ENCODE measurements at regions not wholly inside any gene's neighbourhood (a gene's known extent, or its start where the extent isn't known, plus 50 kb on each side); places are given as distances from the start of the nearest gene placed in this dataset.
"Not testable (repeated sequence)": the region's sequence is repeated elsewhere in the genome, so short reads cannot be mapped to it uniquely, and the experiment has no call there.

DNA sequence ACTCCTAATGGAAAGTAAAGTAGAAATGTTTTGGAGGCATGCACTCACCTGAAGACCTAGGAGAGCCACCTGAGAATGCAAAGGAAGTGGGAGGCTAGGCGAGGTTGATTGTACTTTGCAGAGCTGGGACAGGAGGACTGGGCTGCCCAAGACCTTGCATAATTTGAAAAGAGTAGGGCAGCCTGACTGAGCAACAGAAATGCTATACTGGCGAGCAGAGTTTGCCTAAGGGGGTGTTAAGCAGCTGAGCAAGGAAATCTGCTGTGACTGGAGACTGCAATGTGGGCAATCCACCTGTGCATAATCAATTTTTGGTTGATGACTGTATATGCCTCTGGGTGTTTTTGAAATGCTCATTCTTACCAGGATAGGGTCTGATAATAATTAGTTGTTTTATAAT lies 834.1 kb downstream of the TRHDE start:
- in situ Hi-C loops (cut with HindIII; ENCODE audit: low pct_unique_long_range_greater_than_20kb, low sequenced_read_pairs) = no loop called here
- TF ChIP-seq JUND (IDR thresholded peaks at IDR 0.05; ENCODE audit: low read depth) = no peak
- DNase-seq (ENCODE audit: low read depth in 1 of 2, low spot score in 1 of 2) = peak in 1 of 2 experiments; percentile 10

DNA sequence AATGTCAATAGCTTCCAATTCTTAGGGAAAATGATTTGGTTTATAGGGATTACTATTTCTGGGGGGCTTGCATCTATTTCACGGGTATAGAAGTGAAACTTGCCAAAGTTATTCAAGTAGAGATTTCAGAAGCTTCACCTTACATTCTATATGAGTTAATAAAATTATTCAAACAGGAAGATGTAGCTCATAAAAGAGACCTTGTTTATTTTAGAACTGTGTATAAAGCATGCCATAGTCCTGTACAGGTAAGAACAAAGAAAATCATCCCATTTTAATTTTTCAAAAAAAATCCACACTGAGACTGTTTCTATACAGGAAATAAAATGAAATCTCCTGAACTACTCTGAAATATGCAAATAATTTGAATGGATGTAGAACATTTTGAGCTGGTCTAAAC lies 834.7 kb downstream of the TRHDE start:
- in situ Hi-C loops (cut with HindIII; ENCODE audit: low pct_unique_long_range_greater_than_20kb, low sequenced_read_pairs) = no loop called here
- no peak for DNase-seq (ENCODE audit: low read depth in 1 of 2, low spot score in 1 of 2)
- no peak for TF ChIP-seq JUND (IDR thresholded peaks at IDR 0.05; ENCODE audit: low read depth)

DNA sequence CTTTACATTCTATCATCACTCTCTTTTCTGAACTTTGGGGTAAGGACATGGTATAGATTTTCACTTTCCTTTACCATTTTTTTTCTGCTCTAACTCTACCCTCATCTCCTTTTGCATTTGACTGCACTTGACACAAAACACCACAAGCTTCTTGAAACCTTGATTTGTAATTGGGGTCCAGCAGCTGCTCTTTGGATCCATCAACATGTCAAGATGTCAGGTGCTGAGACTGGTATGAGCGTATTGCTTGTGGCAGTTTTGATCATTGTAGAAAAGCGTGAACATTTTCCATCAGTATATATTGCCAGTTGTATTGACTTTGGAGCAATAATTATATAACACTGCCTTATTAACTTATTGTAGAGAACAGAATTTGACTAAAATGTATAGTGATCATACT lies 838.6 kb downstream of the TRHDE start:
- DNase-seq (ENCODE audit: low read depth in 1 of 2, low spot score in 1 of 2) = no peak
- in situ Hi-C loops (cut with HindIII; ENCODE audit: low pct_unique_long_range_greater_than_20kb, low sequenced_read_pairs) = no loop called here
- no peak for TF ChIP-seq JUND (IDR thresholded peaks at IDR 0.05; ENCODE audit: low read depth)

DNA sequence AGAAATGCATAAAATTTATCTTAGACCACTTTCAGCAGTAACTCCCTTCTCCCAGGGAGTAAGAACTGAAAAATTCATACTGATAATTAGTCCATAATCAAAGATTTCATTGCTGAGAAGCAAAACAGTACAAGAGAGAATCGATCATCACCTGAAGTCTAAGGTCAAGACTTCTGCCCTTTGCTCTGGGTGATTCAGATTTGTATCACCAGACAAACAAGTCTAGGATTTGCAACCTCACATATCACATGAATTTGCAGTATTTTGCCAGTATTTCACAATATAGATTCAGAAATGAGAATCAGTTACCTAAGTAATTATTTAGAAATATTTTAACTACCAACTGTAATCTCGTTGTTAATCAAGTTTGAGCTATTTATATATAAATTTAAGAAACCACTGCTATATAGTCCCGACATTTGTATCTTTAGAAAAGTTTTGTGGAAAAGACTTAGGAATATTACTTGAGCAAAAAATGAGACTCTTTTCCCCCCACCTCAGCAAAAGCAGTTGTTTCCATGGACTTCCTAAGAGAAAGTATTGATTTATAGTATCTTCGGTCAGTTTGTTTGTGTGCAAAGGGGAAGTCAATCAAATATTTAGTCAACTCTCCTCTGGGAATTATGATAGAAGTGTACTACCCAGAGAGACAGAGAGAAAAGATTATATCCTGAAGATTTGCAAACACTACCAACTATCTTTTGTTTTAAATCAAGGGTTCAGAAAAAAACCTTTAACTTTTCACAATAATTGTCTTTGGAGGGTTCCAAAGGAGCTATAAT lies 840.1 kb downstream of the TRHDE start:
- in situ Hi-C loops (cut with HindIII; ENCODE audit: low pct_unique_long_range_greater_than_20kb, low sequenced_read_pairs) = no loop called here
- no peak for DNase-seq (ENCODE audit: low read depth in 1 of 2, low spot score in 1 of 2)
- TF ChIP-seq JUND (IDR thresholded peaks at IDR 0.05; ENCODE audit: low read depth) = no peak

DNA sequence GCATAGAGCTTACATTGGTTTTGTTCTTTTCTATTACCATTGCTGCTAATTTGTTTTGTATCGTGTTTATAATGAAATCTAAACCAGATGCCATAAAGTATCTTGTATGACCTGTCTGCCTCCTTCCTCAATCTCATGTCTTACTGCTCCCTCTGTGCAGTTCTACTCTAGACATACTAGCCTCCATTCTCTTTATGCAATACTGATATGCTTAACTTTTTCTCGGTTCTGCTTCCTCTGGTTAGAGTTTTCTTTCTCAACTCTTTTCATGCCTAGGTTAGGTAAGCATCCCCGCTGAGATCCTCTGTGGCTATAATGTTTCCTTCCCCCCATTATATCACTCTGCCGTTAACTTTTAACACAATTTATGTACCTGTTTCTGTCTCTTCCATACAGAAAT lies 852.3 kb downstream of the TRHDE start:
- in situ Hi-C loops (cut with HindIII; ENCODE audit: low pct_unique_long_range_greater_than_20kb, low sequenced_read_pairs) = no loop called here
- TF ChIP-seq JUND (IDR thresholded peaks at IDR 0.05; ENCODE audit: low read depth) = no peak
- no peak for DNase-seq (ENCODE audit: low read depth in 1 of 2, low spot score in 1 of 2)

DNA sequence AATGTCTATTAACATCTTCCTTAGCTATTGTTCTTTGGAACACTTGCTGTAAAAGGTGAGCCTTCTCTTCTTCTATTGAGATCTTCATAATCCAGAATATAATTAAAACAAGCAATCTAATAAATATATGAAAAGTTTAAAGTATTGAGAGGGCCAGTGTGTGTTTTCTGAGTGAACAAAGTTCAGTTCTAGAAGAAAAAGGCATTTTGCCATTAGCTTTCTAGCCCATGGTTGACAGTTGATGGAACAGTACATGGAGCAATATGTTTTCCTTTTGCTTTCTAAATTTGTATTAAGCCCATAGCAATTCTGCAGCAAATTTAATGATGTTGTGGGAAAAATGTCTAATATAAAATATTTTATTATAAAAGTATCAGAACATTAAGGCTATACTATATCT lies 853.0 kb downstream of the TRHDE start:
- no peak for DNase-seq (ENCODE audit: low read depth in 1 of 2, low spot score in 1 of 2)
- in situ Hi-C loops (cut with HindIII; ENCODE audit: low pct_unique_long_range_greater_than_20kb, low sequenced_read_pairs) = no loop called here
- TF ChIP-seq JUND (IDR thresholded peaks at IDR 0.05; ENCODE audit: low read depth) = no peak

DNA sequence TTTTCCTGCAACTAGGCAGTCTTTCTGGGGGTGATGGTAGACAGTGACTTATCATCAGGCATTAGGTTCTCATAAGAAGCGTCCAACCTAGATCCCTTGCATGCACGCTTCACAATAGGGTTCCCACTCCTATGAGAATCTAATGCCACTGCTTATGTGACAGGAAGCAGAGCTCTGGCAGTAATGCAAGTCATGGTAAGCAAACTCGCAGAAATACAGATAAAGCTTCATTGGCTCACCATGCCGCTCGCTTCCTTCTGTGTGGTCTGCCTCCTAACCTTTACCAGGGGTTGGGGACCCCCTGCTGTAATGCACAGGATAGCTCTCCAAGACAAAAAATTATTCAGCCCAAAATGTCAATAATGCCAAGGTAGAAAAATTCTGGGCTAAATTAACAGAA lies 864.2 kb downstream of the TRHDE start:
- no peak for TF ChIP-seq JUND (IDR thresholded peaks at IDR 0.05; ENCODE audit: low read depth)
- no peak for DNase-seq (ENCODE audit: low read depth in 1 of 2, low spot score in 1 of 2)
- in situ Hi-C loops (cut with HindIII; ENCODE audit: low pct_unique_long_range_greater_than_20kb, low sequenced_read_pairs) = no loop called here

DNA sequence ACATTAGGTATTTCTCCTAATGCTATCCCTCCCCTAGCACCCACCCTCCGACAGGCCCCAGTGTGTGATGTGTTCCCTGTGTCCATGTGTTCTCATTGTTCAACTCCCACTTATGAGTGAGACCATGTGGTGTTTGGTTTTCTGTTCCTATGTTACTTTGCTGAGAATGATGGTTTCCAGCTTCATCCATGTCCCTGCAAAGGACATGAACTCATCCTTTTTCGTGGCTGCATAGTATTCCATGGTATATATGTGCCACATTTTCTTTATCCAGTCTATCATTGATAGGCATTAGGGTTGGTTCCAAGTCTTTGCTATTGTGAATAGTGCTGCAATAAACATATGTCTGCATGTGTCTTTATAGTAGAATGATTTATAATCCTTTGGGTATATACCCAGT lies 867.5 kb downstream of the TRHDE start:
- in situ Hi-C loops (cut with HindIII; ENCODE audit: low pct_unique_long_range_greater_than_20kb, low sequenced_read_pairs); DNase-seq (ENCODE audit: low read depth in 1 of 2, low spot score in 1 of 2): not testable (repeated sequence)

DNA sequence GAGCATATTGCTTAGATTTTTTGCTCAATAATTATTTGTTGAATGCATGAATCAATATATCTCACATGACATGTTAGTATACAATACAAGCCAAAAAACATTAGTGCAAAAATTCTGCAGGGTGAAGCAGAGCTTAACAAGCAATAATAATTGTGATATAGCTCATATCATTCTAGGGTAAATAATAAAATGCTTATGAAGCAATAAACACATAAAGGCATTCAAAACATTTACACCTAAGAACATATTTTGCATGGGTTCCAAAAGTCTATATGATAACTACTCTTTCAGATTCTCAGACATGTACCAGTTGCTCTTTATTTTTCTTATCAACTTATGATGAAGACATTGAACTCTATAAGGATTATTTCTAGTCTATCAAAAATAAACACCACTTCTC lies 886.2 kb downstream of the TRHDE start:
- DNase-seq (ENCODE audit: low read depth in 1 of 2, low spot score in 1 of 2) = no peak
- in situ Hi-C loops (cut with HindIII; ENCODE audit: low pct_unique_long_range_greater_than_20kb, low sequenced_read_pairs) = no loop called here
- no peak for TF ChIP-seq JUND (IDR thresholded peaks at IDR 0.05; ENCODE audit: low read depth)

DNA sequence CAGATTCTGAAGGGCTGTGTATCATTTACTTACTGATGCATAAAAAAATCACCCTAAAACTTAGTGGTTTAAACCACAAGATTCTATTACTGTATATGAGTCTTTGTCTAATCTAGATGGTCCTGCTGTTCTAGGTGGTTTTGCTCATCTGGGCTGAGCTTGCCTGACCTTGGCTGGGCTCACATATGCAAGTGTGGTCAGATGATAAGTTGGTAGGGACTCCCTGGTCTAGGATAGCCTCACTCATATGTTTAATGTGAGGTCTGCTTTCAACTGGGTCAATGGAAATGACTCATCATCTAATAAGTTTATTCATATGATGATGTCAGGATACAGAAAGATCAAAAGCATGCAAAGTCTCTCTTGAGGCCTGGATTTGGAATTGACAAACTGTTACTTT lies 887.8 kb downstream of the TRHDE start:
- in situ Hi-C loops (cut with HindIII; ENCODE audit: low pct_unique_long_range_greater_than_20kb, low sequenced_read_pairs) = no loop called here
- DNase-seq (ENCODE audit: low read depth in 1 of 2, low spot score in 1 of 2) = no peak
- TF ChIP-seq JUND (IDR thresholded peaks at IDR 0.05; ENCODE audit: low read depth) = no peak

DNA sequence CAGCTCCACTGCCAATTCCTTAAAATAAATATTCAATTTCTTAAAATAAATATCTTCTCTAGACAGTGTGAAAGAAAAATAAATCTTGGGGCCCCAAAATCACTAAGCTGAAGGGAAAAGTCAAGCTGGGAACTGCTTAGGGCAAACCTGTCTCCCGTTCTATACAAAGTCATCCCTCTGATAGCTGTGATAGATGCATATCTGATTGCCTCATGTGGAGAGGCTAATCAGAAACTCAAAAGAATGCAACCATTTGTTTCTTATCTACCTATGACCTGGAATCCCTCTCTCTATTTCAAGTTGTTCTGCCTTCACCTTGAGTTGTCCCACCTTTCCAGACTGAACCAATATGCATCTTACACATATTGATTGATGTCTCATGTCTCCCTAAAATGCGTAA lies 889.8 kb downstream of the TRHDE start:
- in situ Hi-C loops (cut with HindIII; ENCODE audit: low pct_unique_long_range_greater_than_20kb, low sequenced_read_pairs) = no loop called here
- TF ChIP-seq JUND (IDR thresholded peaks at IDR 0.05; ENCODE audit: low read depth) = no peak
- DNase-seq (ENCODE audit: low read depth in 1 of 2, low spot score in 1 of 2) = no peak

DNA sequence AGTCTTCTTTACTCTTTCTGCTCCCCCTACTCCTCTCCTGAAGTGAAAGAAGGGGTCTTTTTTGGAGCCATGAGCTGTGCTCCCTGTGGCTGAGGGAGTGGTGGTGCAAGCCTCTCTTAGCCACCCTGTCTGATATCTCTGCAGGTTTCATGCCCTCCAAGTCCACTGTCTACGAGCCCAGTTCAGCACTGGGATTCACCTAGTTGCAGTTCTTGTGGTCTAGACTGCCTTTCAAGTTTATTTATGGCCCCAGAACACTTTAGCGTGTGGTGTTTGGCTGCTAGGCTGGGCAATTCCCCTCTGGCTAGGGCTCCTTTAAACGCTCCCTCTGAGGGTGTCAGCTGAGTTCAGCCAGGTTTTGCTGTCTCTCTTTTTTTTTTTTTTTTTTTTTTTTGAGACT lies 908.6 kb downstream of the TRHDE start:
- DNase-seq (ENCODE audit: low read depth in 1 of 2, low spot score in 1 of 2) = no peak
- in situ Hi-C loops (cut with HindIII; ENCODE audit: low pct_unique_long_range_greater_than_20kb, low sequenced_read_pairs) = no loop called here
- TF ChIP-seq JUND (IDR thresholded peaks at IDR 0.05; ENCODE audit: low read depth) = no peak

DNA sequence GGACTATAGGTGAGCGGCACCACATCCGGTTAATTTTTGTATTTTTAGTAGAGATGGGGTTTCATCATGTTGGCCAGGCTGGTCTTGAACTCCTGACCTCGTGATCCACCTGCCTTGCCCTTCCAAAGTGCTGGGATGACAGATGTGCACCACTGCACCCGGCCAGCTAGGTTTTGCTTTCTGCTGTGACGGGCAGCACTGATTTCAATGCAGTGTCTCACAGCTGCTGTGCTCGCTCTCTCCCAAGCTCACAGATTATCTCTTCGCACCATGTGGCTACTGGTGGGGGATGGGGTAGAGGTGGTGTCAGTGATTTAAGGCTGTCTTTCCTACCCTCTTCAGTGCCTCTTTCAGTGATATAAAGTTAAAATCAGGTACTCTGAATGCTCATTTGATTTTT lies 909.1 kb downstream of the TRHDE start:
- no peak for TF ChIP-seq JUND (IDR thresholded peaks at IDR 0.05; ENCODE audit: low read depth)
- DNase-seq (ENCODE audit: low read depth in 1 of 2, low spot score in 1 of 2) = no peak
- in situ Hi-C loops (cut with HindIII; ENCODE audit: low pct_unique_long_range_greater_than_20kb, low sequenced_read_pairs) = no loop called here

DNA sequence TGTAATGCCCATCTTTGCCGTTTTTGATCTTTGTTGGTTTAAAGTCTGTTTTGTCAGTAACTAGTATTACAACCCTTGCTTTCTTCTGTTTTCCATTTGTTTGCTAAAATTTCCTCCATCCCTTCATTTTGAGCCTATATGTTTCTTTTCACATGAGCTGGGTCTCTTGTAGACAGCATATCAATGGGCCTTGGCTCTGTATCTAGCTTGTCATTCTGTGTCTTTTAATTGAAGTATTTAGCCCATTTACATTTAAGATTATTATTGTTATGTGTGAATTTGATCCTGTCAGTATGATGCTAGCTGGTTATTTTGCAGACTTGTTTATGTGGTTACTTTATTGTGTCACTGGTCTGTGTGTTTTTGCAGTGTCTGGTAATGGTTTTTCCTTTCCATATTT lies 913.2 kb downstream of the TRHDE start:
- in situ Hi-C loops (cut with HindIII; ENCODE audit: low pct_unique_long_range_greater_than_20kb, low sequenced_read_pairs) = no loop called here
- no peak for TF ChIP-seq JUND (IDR thresholded peaks at IDR 0.05; ENCODE audit: low read depth)
- no peak for DNase-seq (ENCODE audit: low read depth in 1 of 2, low spot score in 1 of 2)

All from T47D (cell line).